GM12864 (cell line): ENCODE measurements at regions not wholly inside any gene's neighbourhood (a gene's known extent, or its start where the extent isn't known, plus 50 kb on each side); places are given as distances from the start of the nearest gene placed in this dataset.

Experiments used
- DNase-seq: peaks from one replicate; pipeline ENCODE4 v3.0.0-alpha.2; 2011; ENCODE audit warnings: low read depth
- H3K4me3 ChIP-seq: 2 replicates; pipeline ENCODE4 v1.5.1; 2011; ENCODE audit warnings: mild to moderate bottlenecking, low read depth, low read length, control low read depth
- CTCF ChIP-seq: IDR thresholded peaks from 2 replicates; pipeline ENCODE4 v1.5.1; 2011; ENCODE audit warnings: low read depth, mild to moderate bottlenecking, moderate library complexity, low read length, control low read depth, inconsistent platforms; ENCODE audit errors: missing control alignments

GRCh38 chr7:155961241-155962190 is 149.3 kb upstream of the SHH start:
- TF ChIP-seq CTCF = no peak
- no peak for DNase-seq
- no peak overlapping the region for H3K4me3 ChIP-seq

- no peak overlapping the region for H3K4me3 ChIP-seq
- no peak for DNase-seq
- TF ChIP-seq CTCF = no peak
These were observed 147.6 kb upstream of the SHH start for GRCh38 chr7:155959894-155960293.

DNA sequence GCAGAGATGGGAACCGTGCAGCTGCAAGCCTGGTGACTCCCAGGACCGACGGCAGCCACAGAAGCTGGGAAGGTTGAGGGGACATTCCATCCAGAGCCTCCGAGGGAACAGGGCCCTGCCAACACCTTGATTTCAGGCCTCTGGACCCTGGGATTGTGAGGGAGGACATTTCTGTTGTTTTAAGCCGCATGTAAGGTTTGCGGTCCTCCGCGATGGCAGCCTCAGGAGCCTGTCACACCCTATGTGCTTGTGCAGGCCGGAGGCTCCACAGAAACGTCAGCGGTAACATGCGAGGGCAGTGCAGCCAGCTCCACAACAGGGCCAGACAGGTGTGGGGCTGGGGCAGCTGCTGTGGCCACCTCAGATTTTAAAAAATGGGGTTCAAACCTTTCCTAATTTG is 144.7 kb upstream of the SHH start:
- no peak for TF ChIP-seq CTCF
- H3K4me3 ChIP-seq = no peak overlapping the region
- no peak for DNase-seq

DNA sequence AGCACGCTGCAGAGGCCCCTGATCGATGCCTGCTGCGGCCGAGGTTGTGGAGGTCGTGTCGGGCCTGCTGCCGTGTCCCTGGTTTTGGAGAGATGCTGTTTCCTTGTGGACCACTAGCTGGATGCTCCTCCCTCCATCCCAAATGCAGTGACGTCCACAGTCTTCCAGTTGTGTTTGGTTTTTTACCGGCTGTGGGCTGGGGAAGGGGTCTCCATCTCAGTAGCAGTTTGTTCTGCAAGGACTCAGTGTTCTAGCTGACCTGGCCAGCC is 143.0 kb upstream of the SHH start:
- TF ChIP-seq CTCF = no peak
- no peak overlapping the region for H3K4me3 ChIP-seq
- DNase-seq = no peak

DNA sequence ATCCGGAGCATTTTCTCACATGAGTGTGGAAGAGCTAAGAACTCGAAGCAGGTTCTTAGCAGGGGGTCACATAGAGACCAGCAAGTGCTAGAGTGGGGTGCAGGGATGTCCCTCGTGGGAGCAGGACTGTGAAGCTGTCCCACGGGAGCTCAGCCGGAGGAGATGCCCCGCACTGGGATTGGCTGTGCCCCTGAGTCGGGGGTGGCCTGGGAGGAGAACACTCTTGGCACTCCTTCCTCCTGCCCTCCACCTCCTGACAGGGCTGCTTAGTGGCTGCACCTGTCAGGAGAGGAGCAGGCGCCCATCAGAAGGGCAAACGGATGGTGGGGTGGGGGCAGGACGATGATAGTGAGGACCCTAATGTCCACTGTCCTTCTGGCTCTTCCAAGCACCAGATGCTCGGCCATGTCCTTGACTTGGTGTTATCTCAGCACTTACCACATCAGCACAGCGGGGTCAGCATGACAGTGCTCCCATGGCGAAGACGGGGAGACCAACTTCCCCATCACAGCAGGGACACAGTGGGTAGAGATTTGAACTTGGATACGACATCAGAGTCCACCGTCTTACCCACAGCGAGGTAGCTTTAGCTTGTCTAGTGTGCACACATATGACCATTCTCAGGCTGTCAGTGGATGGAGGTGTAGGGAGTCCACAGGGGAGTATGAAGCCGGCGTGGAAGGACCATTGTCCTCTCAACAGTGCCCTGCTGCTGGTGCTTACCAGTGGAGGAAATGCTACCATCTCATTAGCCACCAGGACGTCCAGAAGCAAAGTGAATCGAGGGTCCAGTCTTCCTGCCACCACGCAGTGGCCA is 142.5 kb upstream of the SHH start:
- DNase-seq = no peak
- TF ChIP-seq CTCF = no peak
- H3K4me3 ChIP-seq = no peak overlapping the region

DNA sequence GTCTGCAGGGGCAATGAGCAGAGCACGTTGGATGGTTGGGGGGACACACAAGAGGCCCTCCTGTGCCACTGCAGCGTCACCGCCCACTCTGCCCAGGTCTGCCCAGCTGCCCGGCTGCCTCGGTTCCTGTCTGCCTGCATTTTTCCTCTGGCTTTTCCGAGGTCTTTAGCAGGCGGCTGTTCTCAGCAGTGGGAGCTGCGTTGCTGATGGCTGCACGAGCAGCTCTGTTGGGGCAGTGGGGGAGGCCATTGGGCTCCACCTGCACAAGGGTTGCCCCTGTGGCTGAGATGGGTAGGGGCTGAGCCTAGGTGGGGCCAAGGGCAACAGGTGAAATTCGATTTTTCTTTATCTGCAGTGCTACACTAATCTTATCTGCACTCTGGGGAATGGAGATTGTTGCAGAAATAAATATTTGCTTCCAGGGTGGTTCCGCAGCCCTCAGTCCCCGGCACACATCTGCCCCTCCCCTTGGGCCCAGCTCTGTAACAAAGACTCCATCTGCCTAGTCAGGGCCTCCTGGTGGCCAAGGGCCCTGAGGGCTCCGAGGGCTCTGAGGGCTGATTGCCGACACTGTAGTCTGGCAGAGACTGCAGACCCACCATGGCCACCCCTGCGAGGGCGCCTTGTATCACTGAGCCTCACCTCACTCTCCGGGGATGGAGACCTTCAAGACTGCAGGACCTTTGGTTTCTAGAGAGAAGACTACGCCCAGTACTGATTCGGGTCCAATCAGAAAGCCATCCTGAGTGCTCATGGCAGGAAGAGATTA is 141.7 kb upstream of the SHH start:
- DNase-seq = no peak

More for the DNA sequence above, 141.7 kb upstream of the SHH start:
- TF ChIP-seq CTCF = no peak
- no peak overlapping the region for H3K4me3 ChIP-seq
